MM.1S (cell line): ENCODE measurements at regions not wholly inside any gene's neighbourhood (a gene's known extent, or its start where the extent isn't known, plus 50 kb on each side); places are given as distances from the start of the nearest gene placed in this dataset.

Source experiments
- DNase-seq: peaks from one replicate; pipeline ENCODE4 v3.0.0-alpha.2; 2015
- H2AFZ ChIP-seq: fragments of 300-600 bp; sonication (generic); 2 replicates; pipeline ENCODE4 v1.6.0; 2016; ENCODE audit warnings: antibody characterized with exemption, low read length
- H3F3A ChIP-seq: fragments of 300-600 bp; sonication (generic); 2 replicates; pipeline ENCODE4 v1.6.1; 2016; ENCODE audit warnings: mild to moderate bottlenecking, antibody characterized with exemption, low read length, moderate library complexity, mixed read lengths; ENCODE audit not compliant: insufficient read depth
- H3K27ac ChIP-seq: fragments of 300-600 bp; sonication (generic); 2 replicates; pipeline ENCODE4 v1.5.1; 2016; ENCODE audit warnings: mild to moderate bottlenecking, low read length
- H3K27me3 ChIP-seq: fragments of 300-600 bp; sonication (generic); replicated peaks from 2 replicates; pipeline ENCODE4 v1.6.0; 2016; ENCODE audit warnings: low read length; ENCODE audit not compliant: insufficient read depth
- H3K36me3 ChIP-seq: fragments of 300-600 bp; sonication (generic); replicated peaks from 2 replicates; pipeline ENCODE4 v1.6.1; 2016; ENCODE audit warnings: mild to moderate bottlenecking, low read length, mixed read lengths; ENCODE audit not compliant: insufficient read depth
- H3K4me1 ChIP-seq: fragments of 300-600 bp; sonication (generic); 2 replicates; pipeline ENCODE4 v1.6.1; 2016; ENCODE audit warnings: low read length, mixed read lengths
- H3K4me2 ChIP-seq: fragments of 300-600 bp; sonication (generic); 2 replicates; pipeline ENCODE4 v1.6.0; 2016; ENCODE audit warnings: low read depth, low read length
- H3K4me3 ChIP-seq: fragments of 300-600 bp; sonication (generic); 2 replicates; pipeline ENCODE4 v1.5.1; 2016; ENCODE audit warnings: low read length, mixed read lengths
- H3K79me2 ChIP-seq: fragments of 300-600 bp; sonication (generic); 2 replicates; pipeline ENCODE4 v1.6.1; 2016; ENCODE audit warnings: mixed run types, low read length, mixed read lengths
- H3K9ac ChIP-seq: fragments of 300-600 bp; sonication (generic); 2 replicates; pipeline ENCODE4 v1.6.1; 2016; ENCODE audit warnings: low read length, mixed read lengths
- H3K9me2 ChIP-seq: fragments of 300-600 bp; sonication (generic); replicated peaks from 2 replicates; pipeline ENCODE4 v1.6.1; 2016; ENCODE audit warnings: mild to moderate bottlenecking, low read length, mixed read lengths; ENCODE audit not compliant: insufficient read depth
- H3K9me3 ChIP-seq: fragments of 300-600 bp; sonication (generic); replicated peaks from 2 replicates; pipeline ENCODE4 v1.6.1; 2016; ENCODE audit warnings: mild to moderate bottlenecking, low read length, mixed read lengths; ENCODE audit not compliant: insufficient read depth
- H4K20me1 ChIP-seq: fragments of 300-600 bp; sonication (generic); 2 replicates; pipeline ENCODE4 v1.6.1; 2016; ENCODE audit warnings: mild to moderate bottlenecking, low read length, moderate library complexity, mixed read lengths; ENCODE audit not compliant: insufficient read depth
- EZH2 ChIP-seq: fragments of 300-600 bp; sonication (generic); optimal IDR thresholded peaks from 2 replicates; pipeline ENCODE3; 2017; ENCODE audit warnings: low read depth, mild to moderate bottlenecking, antibody characterized with exemption, low read length, mixed read lengths
- EZH2phosphoT487 ChIP-seq: fragments of 300-600 bp; sonication (generic); IDR thresholded peaks from 2 replicates; pipeline ENCODE4 v1.6.1; 2018; ENCODE audit warnings: antibody characterized with exemption, low read length
- TF ChIP-seq, protein P1 (sequence below): fragments of 300-600 bp; sonication (generic); IDR thresholded peaks from 2 replicates; pipeline ENCODE4 v1.5.1; 2016; ENCODE audit warnings: antibody characterized with exemption, low read length, mixed read lengths

DNA sequence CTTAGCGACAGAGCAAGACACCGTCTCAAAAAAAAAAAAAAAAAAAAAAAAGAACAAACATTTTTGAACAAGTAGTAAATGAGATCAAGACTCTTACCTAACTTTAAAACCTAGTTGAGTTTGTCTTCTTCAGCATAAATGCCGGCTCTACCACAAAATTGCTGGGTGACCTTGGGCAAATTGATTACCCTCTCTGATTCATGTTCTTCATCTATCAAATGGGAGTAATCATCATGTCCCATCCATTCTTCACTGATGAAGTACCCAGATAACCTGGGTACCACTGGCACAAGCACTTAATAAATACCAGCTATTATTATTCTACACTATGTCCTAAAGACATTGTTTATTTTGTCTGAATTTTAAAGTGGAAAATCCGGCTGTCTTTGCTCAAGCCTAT lies 96.3 kb downstream of the ATPSCKMT start:
- no peaks in the 10 kb centered on the region for H3K4me1 ChIP-seq

DNA sequence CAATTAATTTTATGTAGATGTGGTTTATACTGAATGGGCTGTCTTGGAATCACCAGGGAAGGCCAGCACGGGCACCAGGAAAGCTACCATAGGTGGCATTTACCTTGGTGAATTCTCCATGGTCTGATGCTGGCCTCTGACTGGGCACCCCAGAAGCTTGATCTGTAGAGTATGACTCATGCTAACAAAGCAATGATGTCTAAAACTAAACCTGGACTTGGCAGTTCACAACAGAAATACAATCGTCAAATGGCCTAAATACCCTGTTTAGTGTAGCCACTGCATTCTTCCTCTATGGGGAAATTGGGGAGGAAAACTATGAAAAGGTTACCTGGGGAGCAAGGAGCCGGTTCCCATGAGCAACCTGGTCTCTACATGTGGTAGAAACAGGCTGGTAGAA lies 98.0 kb downstream of the ATPSCKMT start:
- no peaks in the 10 kb centered on the region for H3K4me1 ChIP-seq
- no peaks in the 10 kb centered on the region for H3K9me2 ChIP-seq
- H3F3A ChIP-seq = no peaks in the 10 kb centered on the region
- DNase-seq = no peak
- no peaks in the 10 kb centered on the region for H3K27me3 ChIP-seq
- H3K79me2 ChIP-seq = no peaks in the 10 kb centered on the region
- H2AFZ ChIP-seq = no peak overlapping the region
- TF ChIP-seq, protein P1, sequence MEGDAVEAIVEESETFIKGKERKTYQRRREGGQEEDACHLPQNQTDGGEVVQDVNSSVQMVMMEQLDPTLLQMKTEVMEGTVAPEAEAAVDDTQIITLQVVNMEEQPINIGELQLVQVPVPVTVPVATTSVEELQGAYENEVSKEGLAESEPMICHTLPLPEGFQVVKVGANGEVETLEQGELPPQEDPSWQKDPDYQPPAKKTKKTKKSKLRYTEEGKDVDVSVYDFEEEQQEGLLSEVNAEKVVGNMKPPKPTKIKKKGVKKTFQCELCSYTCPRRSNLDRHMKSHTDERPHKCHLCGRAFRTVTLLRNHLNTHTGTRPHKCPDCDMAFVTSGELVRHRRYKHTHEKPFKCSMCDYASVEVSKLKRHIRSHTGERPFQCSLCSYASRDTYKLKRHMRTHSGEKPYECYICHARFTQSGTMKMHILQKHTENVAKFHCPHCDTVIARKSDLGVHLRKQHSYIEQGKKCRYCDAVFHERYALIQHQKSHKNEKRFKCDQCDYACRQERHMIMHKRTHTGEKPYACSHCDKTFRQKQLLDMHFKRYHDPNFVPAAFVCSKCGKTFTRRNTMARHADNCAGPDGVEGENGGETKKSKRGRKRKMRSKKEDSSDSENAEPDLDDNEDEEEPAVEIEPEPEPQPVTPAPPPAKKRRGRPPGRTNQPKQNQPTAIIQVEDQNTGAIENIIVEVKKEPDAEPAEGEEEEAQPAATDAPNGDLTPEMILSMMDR = no peak
- TF ChIP-seq EZH2 (no peak), EZH2phosphoT487 (no peak)
- no peak overlapping the region for H3K27ac ChIP-seq
- no peaks in the 10 kb centered on the region for H3K36me3 ChIP-seq
- H3K4me3 ChIP-seq = no peak overlapping the region
- H3K9me3 ChIP-seq = no peaks in the 10 kb centered on the region
- H3K9ac ChIP-seq = no peak overlapping the region
- H4K20me1 ChIP-seq = no peaks in the 10 kb centered on the region
- no peak overlapping the region for H3K4me2 ChIP-seq

More for the DNA sequence above, 96.3 kb downstream of the ATPSCKMT start:
- Histone ChIP-seq H4K20me1 (no peaks in the 10 kb centered on the region), H3K4me3 (no peak overlapping the region), H3F3A (no peaks in the 10 kb centered on the region), H3K9ac (no peak overlapping the region), H3K36me3 (no peaks in the 10 kb centered on the region), H3K79me2 (no peaks in the 10 kb centered on the region), H3K9me3 (no peaks in the 10 kb centered on the region), H3K4me2 (no peak overlapping the region), H2AFZ (no peak overlapping the region), H3K27ac (no peak overlapping the region), H3K27me3 (no peaks in the 10 kb centered on the region), H3K9me2 (no peaks in the 10 kb centered on the region)
- TF ChIP-seq EZH2phosphoT487 (no peak), EZH2 (no peak)
- TF ChIP-seq, protein P1 = no peak
- no peak for DNase-seq

DNA sequence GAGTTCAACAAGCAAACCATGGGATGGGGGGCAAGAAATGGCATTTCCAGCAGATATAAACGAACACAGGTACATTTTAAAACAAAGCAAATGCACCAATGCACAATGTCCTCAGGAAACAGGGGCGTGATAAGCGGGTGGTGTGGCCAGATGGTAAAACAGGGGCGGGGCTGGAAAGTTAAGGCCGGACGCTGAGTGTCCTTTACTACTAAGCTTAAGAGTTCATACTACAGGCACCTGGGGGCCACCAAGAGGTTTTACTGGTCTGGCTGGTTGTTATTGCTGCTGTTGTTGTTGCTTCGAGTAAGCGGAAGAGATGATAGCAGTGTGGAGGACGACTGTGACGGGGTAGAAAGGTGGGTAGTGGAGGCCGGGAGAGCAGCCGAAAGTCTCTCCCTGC lies 99.8 kb downstream of the ATPSCKMT start:
- no peak overlapping the region for H3K4me2 ChIP-seq
- no peaks in the 10 kb centered on the region for H3K9me2 ChIP-seq
- no peak overlapping the region for H3K4me3 ChIP-seq
- no peaks in the 10 kb centered on the region for H3F3A ChIP-seq
- no peaks in the 10 kb centered on the region for H3K79me2 ChIP-seq
- H3K36me3 ChIP-seq = no peaks in the 10 kb centered on the region
- DNase-seq = no peak
- H2AFZ ChIP-seq = no peak overlapping the region
- no peaks in the 10 kb centered on the region for H3K27me3 ChIP-seq
- H4K20me1 ChIP-seq = no peaks in the 10 kb centered on the region
- H3K27ac ChIP-seq = no peak overlapping the region
- TF ChIP-seq EZH2phosphoT487 = no peak
- TF ChIP-seq EZH2 = no peak
- TF ChIP-seq, protein P1 = no peak
- H3K4me1 ChIP-seq = no peaks in the 10 kb centered on the region
- H3K9me3 ChIP-seq = no peaks in the 10 kb centered on the region
- no peak overlapping the region for H3K9ac ChIP-seq
